ENCODE measurements at regions not wholly inside any gene's neighbourhood (a gene's known extent, or its start where the extent isn't known, plus 50 kb on each side); places are given as distances from the start of the nearest gene placed in this dataset.
"Not testable (repeated sequence)": the region's sequence is repeated elsewhere in the genome, so short reads cannot be mapped to it uniquely, and the experiment has no call there.

GRCh38 chr16:85447693-85448313, 165.3 kb upstream of the GSE1 start:
- no peak for DNase-seq

DNA sequence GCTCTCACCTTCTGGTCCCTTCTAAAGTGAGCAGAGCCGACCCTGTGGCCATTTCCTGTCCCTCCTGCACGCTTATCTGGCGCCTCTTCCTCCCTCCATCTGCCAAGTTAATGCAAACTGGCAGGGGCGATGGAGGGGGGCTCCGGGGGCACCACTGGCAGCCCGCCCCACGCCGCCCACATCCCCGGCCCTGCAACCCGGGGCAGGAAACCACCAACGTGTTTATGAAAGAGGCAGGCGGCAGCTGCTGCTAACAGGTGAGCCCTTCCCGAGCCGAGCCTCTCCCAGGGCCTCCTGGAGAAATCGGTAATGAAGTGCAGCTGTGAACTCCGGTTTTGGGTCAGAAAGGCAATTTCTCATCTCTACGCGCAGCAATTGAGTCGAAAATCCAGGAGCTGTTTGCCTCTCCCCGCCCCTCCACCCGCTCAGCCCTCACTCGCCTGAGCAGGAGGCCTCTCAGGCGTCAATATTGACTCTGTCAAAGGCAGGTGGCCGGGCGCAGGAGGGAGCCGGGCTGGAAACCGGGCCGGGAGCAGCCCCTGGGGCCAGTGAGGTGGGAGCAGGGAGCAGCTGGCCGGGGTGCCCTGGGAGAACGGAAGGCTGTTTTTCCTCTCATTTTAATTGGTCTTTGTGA, 164.4 kb upstream of the GSE1 start:
- no peak for DNase-seq

GRCh38 chr16:85449191-85449884, 163.8 kb upstream of the GSE1 start:
- DNase-seq: no peak

DNA sequence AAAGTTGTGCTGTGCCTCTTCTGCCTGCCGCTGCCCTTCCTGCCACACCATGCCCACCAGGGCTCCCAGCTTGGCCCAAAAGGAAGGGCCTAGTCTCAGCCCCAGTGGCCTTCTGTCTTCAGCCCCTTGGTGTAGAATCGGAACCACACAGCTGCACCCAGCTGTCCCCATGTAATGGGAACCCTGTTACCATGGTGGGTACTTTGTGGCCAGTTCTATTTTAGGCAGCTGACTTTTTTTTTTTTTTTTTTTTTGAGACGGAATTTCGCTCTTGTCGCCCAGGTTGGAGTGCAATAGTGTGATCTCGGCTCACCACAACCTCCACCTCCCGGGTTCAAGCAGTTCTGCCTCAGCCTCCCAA, 163.3 kb upstream of the GSE1 start:
- no peak for DNase-seq

GRCh38 chr16:85451142-85451541, 162.0 kb upstream of the GSE1 start:
- DNase-seq: not testable (repeated sequence)

- DNase-seq: no peak
These were observed 161.3 kb upstream of the GSE1 start for GRCh38 chr16:85451641-85452363.

- DNase-seq: no peak
These were observed 160.5 kb upstream of the GSE1 start for GRCh38 chr16:85452364-85453193.

DNA sequence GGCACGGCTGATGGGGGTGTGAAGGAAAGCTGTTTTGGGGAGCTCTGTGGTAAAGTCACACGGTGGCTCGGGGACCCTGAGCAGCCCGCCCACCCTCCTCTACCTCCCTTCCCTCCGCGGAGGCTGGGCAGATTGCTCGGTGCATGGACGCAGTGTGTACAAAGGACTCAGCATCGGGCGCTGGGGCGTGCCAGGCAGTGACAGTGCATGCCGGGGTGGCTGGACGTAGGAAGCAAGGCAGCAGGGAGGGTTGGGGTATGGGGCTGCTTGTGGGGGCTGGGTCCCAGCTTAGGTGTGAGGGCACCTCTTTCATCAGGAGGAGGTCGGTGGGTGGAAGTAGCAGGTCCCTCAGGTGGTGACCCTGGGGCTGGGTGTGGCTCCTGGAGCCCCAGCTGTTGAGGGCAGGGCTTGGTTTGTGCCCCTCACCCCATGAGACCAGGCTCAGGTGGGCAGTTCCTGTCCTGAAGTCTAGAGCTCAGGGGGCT, 159.9 kb upstream of the GSE1 start:
- DNase-seq: no peak

DNA sequence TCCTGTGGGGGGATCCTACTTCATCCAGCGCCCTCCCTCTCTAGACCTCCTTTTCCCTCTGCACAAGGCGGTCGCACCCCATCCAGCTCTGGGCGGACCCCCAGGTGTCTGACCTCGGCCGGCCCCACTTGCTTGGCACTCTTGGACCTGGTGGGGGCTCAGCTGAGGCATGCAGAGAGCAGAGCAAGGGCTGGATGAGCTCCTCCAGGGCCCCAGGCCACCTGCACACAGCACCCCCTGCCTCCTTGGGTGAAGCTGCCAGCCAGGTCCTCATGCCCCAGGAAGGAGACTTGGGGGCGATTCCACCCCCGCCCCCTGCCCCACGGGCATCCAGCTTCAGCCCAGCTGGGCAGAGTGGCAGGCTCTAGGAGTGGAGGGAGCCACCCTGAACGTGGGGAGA, 159.4 kb upstream of the GSE1 start:
- DNase-seq: no peak

GRCh38 chr16:85454171-85454872, 158.8 kb upstream of the GSE1 start:
- DNase-seq: no peak

DNA sequence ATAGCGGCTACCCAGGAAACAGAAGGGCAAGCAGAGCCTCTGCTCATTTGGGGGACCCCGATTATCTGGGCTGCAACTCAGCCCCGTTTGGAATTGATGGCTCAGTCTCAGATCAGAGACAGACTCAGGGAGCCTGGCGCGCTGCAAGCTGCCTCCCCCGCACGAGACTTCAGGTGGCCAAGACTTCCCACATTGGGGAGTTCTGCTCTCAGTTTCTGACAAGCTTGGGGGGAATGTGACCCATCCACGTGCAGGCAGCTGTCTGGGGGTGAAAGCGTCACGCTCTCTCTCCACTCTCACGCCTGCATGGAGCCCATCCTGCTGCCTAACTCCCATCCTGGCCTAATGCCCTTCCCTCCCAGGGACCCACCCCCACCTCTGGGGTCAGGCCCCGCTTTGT, 157.6 kb upstream of the GSE1 start:
- no peak for DNase-seq

DNA sequence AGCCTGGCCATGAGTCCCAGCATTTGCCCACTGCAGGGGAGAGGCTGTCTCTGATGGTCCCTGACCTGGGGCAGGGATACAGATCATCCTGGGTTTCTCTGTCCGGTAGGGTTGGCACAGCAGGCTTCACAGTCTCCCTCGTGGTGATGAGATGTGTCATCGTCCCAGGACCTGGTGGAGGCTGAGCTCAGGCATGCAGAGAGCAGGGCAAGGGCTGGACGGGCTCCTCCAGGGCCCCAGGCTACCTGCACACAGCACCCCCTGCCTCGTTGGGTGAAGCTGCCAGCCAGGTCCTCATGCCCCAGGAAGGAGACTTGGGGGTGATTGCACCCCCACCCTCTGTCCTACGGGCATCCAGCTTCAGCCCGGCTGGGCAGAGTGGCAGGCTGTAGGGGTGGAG, 155.8 kb upstream of the GSE1 start:
- no peak for DNase-seq

GRCh38 chr16:85458968-85459367, 154.2 kb upstream of the GSE1 start:
- no peak for DNase-seq

GRCh38 chr16:85459529-85460251, 153.4 kb upstream of the GSE1 start:
- DNase-seq: no peak

- no peak for DNase-seq
These were observed 152.7 kb upstream of the GSE1 start for GRCh38 chr16:85460252-85461021.

DNA sequence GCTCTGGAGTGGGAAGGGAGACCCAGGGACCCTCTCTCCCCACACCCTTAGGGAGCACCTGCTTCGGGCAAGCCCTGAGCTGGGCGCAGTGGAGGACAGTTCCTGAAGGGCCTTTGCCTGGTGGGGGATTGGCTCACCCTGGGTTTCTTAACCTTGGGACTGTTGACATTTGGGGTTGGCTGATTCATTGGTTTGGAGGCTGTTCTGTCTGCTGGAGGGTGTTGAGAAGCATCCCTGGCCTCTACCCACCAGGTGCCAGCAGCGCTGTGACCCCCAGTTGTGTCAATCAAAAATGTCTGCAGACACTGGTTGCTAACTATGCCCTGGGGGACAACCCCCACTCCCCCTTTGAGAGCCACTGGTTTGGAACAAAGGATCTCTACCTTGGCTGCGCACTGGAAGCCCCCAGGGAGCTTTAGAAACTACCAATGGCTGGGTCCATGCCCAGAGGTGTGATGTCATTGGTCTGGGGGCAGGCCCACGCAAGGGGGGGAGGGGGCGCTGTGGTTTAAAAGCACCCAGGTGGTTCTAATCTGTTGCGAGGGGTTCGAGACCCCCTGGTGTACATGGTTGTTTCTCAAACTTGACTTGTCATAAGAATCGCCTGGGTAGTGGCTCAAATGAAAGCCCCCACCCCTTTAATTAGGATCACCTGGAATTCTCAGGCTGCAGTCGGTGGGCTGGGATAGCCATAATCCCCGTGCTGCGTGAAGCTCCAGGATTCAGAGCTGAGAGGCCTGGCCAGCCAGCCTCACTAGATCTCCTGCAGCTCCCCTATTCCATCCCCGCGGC, 151.9 kb upstream of the GSE1 start:
- no peak for DNase-seq

DNA sequence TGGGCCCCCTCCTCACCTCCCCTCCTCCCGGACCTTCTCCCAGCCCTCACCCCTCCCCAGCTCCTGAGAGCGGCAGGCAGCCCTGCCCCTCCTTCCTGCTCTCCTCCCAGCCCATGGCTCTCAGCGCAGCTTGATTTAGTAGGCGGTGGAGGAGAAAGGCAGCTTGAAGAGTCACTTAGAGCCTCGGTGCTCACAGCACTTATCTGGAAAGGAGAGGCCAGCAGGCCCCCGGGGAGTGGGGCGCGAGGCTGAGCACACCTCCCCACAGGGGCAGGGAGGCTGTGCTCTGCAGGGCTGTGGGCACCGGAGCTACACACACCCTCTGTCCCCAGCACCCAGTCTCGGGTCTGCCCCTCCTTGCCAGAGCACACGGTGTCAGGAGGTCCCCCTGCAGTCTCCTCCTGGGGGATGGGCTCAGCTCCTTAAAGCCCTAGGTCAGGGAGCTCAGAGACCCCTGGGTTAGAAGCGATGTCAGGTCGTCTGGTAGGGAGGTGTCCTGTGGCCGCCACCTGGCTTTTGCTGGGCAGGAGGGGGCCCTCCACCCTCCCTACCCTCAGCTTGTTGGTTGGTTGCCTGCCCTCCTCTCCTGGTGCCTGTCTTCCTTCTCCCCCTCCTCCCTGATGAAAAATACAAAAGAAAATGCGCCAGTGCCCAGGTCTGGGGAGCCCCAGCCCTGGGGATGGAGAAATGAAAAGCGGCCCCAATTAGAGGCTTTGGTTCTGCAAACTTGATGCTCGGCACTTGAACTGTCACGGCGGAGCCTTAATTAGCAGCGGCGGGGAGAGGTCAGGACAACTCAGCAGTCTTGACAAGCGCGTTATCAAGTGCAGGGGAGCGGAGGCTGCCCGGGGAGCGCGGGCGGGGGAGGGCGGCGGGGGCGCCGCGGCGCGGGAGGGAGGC, 151.1 kb upstream of the GSE1 start:
- no peak for DNase-seq

Measured in stimulated activated CD4-positive, alpha-beta T cell treated with anti-CD3 and anti-CD28 coated beads, Interleukin-1b, Interleukin-23, amount 100 ng/mL, for 48 hours (primary cell).